H1 (cell line): ENCODE measurements at regions not wholly inside any gene's neighbourhood (a gene's known extent, or its start where the extent isn't known, plus 50 kb on each side); places are given as distances from the start of the nearest gene placed in this dataset.

Experiments used
- ASH2L ChIP-seq: fragments of 200-600, 300-600 bp; sonication (generic); IDR thresholded peaks from one replicate; pipeline ENCODE4 v1.7.1; 2017; ENCODE audit warnings: low read length
- CHD2 ChIP-seq: IDR thresholded peaks from 2 replicates; pipeline ENCODE4 v1.6.1; 2012; ENCODE audit warnings: low read length, improper control_type of control experiment
- CREB1 ChIP-seq: IDR thresholded peaks from 2 replicates; pipeline ENCODE4 v1.6.1; 2012; ENCODE audit warnings: inconsistent platforms
- CTCF ChIP-seq, 3 experiments: IDR thresholded peaks; 1 replicate in 2 of 3; 2 replicates in 1 of 3; pipeline versions ENCODE4 v1.5.1 to v1.6.1; 2011; ENCODE audit warnings: low read length in 3 of 3, mild to moderate bottlenecking in 3 of 3, inconsistent platforms in 2 of 3, low read depth in 1 of 3, moderate library complexity in 1 of 3; ENCODE audit not compliant: insufficient read depth in 1 of 3; ENCODE audit errors: control extremely low read depth in 1 of 3
- EGR1 ChIP-seq: IDR thresholded peaks from 2 replicates; pipeline ENCODE4 v1.6.1; 2011; ENCODE audit warnings: low read depth, low read length, borderline replicate concordance
- HDAC6 ChIP-seq: IDR thresholded peaks from one replicate; pipeline ENCODE4 v1.7.1; 2012; ENCODE audit warnings: low read depth, mild to moderate bottlenecking, inconsistent platforms, low read length, moderate library complexity
- MAFK ChIP-seq: IDR thresholded peaks from 2 replicates; pipeline ENCODE4 v1.6.1; 2012; ENCODE audit warnings: low read depth, mild to moderate bottlenecking, improper control_type of control experiment, low read length
- POLR2AphosphoS5 ChIP-seq: IDR thresholded peaks from 2 replicates; pipeline ENCODE4 v1.6.1; 2011; ENCODE audit warnings: low read depth, low read length
- SRF ChIP-seq: IDR thresholded peaks from 2 replicates; pipeline ENCODE4 v1.6.1; 2011; ENCODE audit warnings: mild to moderate bottlenecking, low read depth, low read length, moderate library complexity
- TAF1 ChIP-seq: IDR thresholded peaks from 2 replicates; pipeline ENCODE4 v1.6.1; 2011; ENCODE audit warnings: mild to moderate bottlenecking, low read depth, low read length
- TBP ChIP-seq: IDR thresholded peaks from 2 replicates; pipeline ENCODE4 v1.6.1; 2011; ENCODE audit warnings: low read depth, low read length, improper control_type of control experiment
- USF2 ChIP-seq: IDR thresholded peaks from 2 replicates; pipeline ENCODE4 v1.6.1; 2011; ENCODE audit warnings: low read length, improper control_type of control experiment
- YY1 ChIP-seq: IDR thresholded peaks from 2 replicates; pipeline ENCODE4 v1.6.1; 2011; ENCODE audit warnings: low read depth, mild to moderate bottlenecking, low read length
- ZNF274 ChIP-seq: IDR thresholded peaks from 2 replicates; pipeline ENCODE4 v1.7.0; 2012; ENCODE audit warnings: low read length, borderline replicate concordance; ENCODE audit errors: extremely low read depth

DNA sequence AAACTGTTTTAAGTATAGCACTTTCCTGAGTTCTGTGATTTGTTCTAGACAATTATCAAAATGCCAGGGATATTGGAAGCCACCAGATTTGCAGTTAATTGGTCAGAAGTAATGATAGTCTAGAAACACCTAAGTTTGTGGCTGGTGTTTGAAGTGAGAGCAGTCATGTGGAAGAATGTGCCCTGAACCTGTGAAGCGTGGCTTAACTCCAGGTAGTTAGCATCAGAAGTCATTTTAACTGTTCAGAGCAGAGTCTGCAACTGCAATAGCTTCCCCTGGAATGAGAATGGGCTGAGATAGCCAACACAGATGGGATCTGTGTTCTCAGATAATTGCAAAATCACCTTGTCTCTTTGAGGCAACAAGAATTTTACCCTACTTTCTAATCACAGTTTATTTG, 255.1 kb upstream of the GK2 start:
- TF ChIP-seq TBP: no peak
- TF ChIP-seq CTCF (IDR thresholded peaks at IDR 0.05; ENCODE audit: control extremely low read depth in 1 of 3, insufficient read depth in 1 of 3, low read depth in 1 of 3, low read length in 3 of 3): no peak
- no peak for TF ChIP-seq ASH2L
- TF ChIP-seq ZNF274: no peak
- no peak for TF ChIP-seq MAFK
- no peak for TF ChIP-seq CREB1
- TF ChIP-seq POLR2AphosphoS5: no peak
- no peak for TF ChIP-seq HDAC6
- no peak for TF ChIP-seq SRF
- TF ChIP-seq TAF1: no peak
- TF ChIP-seq EGR1: no peak
- TF ChIP-seq USF2: no peak
- TF ChIP-seq CHD2: no peak
- TF ChIP-seq YY1: no peak
